ENCODE measurements at regions not wholly inside any gene's neighbourhood (a gene's known extent, or its start where the extent isn't known, plus 50 kb on each side); places are given as distances from the start of the nearest gene placed in this dataset.
"Not testable (repeated sequence)": the region's sequence is repeated elsewhere in the genome, so short reads cannot be mapped to it uniquely, and the experiment has no call there.

DNA sequence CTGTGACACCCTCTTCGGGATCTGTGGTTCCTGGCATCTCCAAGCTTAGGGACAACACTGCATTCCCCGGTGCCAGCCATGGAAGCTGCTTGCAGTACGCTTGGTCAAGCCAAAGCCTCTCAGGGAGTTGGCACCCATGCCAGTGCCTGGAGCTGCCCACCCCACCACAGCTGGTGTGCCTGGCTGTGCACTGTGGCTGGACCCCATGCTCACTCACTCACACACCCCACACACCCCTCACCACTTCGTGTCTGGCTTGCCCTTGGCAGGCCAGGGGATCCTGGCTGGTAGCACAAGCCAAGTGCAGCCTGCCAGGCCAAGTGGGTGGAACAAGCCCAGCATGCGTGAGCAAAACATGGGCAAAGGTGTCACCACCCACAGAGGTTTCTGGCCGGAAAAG, 324.5 kb upstream of the PTGER4 start:
- FAIRE-seq (no peak), DNase-seq (ENCODE audit: low spot score) (no peak)

DNA sequence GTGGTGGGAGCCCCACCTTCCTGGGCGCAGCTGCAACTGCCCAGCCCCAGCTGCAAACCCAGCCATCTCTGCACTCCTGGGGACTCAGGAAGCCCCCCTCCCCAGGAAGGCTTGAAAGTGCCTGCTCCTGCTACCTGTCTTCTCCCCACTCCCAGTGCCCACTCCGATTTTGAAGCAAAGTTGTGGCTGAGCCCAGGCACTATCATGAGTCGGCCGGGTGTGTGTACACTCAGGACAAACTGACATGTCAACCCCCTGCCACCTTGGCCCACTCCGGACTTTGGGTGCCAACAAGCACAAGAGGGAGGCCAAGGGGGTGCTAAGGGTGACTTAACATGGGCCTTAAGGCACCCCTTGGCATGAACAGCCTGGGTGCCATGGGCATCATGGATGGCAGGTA, 325.5 kb upstream of the PTGER4 start:
- no peak for FAIRE-seq
- DNase-seq (ENCODE audit: low spot score): no peak

DNA sequence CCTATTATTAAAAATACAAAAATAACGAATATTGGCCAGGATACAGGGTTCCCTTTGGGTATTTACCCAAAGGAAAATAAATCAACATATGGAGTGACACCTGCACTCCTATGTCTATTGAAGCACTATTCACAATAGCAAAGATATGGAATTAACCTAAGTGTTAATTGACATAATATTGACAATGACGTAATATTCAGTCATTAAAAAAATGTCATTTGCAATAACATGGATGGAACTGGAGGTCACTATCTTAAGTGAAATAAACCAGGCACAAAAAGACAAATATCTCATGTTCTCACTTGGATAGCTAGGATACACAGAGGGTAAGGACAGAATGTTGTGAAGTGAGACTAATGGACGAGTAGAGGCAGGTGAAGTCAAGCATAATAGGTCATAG, 326.3 kb upstream of the PTGER4 start:
- DNase-seq (ENCODE audit: low spot score) (no peak), FAIRE-seq (no peak)

DNA sequence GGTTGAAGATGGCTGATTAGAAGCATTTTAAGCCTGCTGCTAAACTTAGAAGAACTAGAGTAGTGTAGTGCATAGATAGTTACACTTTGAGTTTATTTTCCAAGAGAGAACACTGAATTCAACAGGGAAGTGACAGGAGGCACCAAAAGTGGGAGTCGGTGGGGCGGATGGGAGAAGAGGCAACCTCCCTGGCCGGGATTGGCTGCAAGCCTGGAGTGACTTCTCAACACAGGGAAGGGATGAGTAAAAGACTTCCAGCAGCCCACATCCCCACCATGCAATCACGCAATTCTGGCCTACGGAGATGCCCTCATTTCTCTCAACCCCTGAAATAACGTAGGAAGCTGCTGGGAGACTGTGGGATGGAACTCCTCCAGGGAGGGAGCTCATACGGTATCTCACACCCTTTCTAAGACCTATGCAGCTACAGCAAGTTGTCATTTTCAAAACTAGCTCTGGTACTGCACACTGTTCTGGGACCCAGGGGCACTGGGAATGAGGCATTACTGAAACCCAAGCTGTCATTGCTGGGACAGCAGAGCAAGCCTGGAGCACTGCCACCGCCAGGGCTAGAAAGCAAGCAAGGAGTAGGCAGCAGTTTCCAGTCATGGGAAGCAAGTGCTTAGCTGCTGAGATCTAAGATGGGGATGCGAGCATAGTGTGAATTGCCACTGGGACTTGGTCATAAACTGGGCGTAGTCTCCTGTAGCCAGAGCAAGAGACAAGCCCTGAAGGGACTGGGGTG, 331.6 kb upstream of the PTGER4 start:
- DNase-seq (ENCODE audit: low spot score): no peak
- no peak for FAIRE-seq

DNA sequence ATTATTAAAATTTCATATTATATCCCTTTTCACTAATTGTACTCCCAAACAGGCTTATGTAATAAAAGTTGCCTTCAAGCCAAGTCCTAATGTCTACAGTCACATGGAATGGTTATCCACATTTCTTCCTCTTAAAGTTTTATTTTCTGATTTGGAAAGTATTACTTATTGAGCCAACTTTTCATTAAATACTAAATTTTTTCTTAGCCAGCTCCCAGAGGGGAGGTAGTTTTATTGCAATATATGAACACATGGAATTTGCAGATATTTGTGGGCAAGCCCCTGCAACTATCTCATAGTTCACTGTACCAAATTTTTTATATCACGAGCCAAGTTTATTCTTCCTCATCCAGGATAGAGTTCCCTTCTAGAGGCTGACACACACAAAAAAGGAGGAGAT, 332.8 kb upstream of the PTGER4 start:
- DNase-seq (ENCODE audit: low spot score) (no peak), FAIRE-seq (no peak)

DNA sequence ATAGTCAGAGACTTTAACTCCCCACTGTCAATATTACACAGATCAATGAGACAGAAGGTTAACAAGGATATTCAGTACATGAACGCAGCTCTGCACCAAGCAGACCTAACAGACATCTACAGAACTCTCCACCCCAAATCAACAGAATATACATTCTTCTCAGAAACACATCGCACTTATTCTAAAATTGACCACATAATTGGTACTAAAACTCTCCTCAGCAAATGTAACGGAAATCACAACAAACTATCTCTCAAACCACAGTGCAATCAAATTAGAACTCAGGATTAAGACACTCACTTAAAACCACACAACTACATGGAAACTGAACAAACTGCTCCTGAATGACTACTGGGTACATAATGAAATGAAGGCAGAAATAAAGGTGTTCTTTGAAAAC, 341.3 kb upstream of the PTGER4 start:
- FAIRE-seq; DNase-seq (ENCODE audit: low spot score): not testable (repeated sequence)

DNA sequence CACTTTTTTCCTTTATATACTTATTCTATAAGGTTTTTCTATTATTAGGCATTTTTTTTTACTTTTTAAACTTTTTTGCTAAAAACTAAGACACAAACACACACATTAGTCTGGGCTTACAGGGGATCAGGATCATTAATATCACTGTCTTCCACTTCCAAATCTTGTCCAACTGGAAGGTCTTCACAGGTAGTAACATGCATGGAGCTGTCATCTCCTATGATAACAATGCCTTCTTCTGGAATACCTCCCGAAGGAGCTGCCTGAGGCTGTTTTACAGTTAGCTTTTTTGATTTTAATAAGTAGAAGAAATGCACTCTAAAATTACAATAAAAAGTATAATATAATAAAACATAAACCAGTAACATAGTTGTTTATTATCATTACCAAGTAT, 345.5 kb upstream of the PTGER4 start:
- no peak for FAIRE-seq
- no peak for DNase-seq (ENCODE audit: low spot score)

DNA sequence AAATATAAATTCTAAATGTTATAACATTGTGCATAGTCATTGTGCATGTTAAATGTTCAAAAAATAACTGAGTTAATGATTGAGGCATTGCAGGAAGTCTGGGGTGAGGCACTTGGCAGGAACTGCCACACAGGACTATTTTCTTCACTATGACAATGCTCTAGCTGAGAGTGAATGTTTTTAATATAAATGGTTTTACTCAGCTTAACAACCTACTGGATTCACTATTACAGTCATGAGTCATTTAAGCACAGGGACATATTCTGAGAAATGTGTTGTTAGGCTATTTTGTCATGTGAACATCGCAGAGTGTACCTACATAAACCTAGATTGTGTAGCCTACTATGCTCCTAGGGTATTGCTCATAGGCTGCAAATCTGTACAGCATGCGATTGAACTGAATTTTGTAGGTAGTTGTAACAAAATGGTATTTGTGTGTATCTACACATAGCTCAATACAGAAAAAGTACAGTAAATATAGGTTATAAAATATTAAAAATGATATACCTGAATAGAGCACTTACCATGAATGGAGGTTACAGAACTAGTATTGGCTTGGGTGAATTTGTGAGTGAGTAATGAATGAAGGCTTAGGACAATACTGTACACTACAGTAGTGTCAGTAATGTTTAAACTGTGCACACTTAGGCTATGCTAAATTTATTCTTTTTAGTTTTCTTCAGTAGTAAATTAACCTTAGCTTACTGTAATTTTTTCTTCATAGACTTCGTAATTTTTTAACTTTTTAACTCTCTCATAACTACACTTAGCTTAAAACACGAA, 346.1 kb upstream of the PTGER4 start:
- DNase-seq (ENCODE audit: low spot score) (peak; percentile 96), FAIRE-seq (peak; percentile 96)

DNA sequence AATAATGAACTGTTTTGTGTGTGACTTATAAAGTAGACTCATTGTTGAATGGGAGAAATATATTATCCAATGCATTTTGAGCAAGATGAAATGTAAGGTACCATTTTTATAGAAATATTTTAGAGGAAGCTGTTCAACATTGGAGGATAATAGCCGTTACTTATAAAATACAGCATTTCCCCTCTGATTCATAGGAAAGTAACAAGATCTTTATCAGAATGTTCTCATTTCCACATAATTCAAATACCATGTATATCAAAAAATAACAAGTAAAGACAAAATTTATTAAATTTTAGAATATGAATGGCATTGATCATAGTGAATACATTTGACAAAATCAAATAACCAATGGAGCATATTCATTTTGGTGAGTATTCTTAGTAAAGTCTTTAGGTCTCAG, 346.7 kb upstream of the PTGER4 start:
- DNase-seq (ENCODE audit: low spot score) (no peak), FAIRE-seq (no peak)

DNA sequence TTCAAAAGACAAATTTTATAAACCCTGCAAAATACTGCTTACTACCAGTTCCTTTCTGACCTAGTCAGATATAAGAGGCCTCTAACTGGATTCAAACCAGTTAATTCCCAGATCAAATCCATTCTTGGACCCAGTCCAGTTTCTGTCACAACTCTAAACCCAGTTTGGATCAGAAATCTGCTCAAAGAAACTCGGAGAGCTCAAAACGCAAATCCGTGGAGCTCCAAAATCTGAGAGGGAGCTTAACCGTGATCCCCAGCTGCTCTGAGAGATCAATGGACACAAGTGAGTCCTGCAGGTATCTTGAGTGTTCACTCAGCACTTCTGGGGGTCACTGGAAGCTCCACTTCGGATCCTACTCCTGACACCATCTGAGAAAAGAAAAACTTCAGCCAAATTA, 348.1 kb upstream of the PTGER4 start:
- FAIRE-seq: no peak
- no peak for DNase-seq (ENCODE audit: low spot score)

DNA sequence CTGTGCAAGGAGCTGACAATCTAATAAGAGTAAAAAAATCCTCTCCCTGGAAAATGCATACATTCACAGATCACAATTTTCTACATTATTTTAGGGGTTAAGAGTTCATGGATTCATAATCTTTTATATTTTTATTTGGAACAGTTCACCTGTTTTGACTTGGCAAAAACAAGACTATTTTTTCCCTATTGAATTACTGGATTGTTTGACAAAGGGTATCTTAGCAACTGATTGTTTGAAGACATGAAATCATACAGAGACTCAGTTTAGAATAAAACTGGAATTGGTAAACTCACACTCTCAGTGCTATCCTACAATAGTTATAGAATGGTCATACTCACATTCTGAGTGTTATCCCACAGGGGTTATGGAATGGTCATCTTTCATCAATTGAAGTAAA, 358.2 kb upstream of the PTGER4 start:
- DNase-seq (ENCODE audit: low spot score) (no peak), FAIRE-seq (no peak)

DNA sequence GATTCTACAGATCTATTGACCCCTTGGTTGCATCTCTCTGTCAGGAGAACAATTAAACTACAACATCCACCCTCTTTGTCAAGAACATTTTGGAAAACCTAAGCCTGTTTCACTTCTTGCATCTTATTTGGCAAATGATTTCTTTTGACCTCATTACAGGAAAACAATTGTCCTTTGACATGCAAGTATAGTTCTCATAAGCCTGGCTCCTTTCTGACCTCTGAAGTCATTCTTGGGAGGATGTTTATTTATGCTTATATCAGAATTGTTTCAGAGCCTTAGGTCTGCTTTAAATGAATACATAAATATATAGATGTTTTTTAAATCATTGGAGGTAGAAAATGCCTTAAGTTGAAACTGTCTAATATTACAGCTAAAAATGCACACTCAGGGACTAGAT, 361.3 kb upstream of the PTGER4 start:
- FAIRE-seq: no peak

DNA sequence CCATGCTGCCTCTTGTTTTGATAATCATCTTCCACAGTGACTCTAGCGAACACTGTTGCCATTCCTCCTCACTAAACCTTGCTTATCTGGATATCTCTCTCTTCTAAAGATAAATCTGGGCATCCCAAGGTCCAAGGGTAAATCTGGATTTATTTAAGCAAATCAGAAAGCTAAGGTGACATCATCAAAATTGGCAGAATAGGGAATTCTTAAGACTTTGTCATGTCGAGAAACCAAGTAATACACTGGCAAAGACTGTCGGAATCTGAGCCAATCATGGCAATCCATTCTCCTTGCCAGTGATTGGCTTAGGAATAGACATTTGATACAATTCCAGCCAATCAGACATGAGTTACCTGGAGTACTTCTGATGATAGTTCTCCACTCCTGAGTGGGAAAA, 362.7 kb upstream of the PTGER4 start:
- DNase-seq (ENCODE audit: low spot score): no peak
- no peak for FAIRE-seq

More for the DNA sequence above, 361.3 kb upstream of the PTGER4 start:
- no peak for DNase-seq (ENCODE audit: low spot score)

DNA sequence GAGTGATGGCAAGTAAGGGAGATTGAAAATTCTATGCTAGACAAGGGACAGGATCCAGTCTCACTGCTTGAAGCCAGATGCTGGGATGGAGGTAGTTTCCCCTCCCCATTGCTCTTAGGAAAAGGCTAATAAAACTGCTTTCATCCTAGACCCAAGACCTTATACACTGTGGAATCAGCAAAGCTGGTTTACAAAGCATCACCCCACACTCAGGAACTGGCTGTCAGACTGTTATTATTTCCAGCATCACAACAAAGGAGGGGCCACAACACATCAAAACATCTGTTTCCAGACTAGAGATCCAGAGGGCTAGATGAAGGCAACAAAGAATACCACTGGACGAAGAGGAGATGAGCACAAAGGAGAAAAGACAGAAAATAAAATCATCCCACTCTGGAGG, 364.6 kb upstream of the PTGER4 start:
- no peak for FAIRE-seq
- no peak for DNase-seq (ENCODE audit: low spot score)

DNA sequence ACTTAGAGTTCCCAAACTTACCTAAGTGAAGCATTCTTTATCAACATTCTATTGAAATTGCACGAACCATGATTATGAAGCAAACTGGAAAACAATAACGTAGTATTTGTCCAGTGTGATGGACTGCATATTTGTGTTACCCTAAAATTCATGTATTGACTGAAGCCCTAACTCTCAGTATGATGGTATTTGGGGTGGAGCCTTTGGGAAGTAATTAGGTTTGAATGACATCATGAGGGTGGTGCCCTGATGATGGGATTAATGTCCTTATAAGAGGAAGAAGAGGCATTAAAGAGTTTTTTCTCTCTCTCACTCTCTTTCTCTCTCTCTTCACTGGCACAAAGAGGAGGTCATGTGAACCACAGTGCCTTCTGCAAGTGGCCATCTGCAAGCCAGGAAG, 365.4 kb upstream of the PTGER4 start:
- DNase-seq (ENCODE audit: low spot score) (no peak), FAIRE-seq (no peak)

DNA sequence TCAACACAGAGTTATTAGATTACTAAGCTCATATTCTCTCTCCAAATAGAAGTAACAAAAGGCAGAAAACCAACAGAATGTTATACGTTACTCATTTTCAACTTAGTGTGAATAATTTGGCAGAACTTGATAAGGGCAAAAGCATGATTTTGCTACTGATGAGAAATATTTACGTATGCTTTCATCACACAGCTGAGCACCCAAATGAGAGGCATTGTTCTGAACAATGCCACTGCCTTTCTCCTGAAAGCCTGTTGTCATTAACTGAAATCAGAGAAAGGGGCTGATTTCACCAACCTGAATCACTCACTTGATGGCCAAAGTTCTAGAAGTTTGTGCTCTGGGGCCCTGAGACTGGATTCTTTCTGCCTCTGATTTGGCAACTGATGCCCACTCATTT, 367.5 kb upstream of the PTGER4 start:
- FAIRE-seq (no peak), DNase-seq (ENCODE audit: low spot score) (no peak)

DNA sequence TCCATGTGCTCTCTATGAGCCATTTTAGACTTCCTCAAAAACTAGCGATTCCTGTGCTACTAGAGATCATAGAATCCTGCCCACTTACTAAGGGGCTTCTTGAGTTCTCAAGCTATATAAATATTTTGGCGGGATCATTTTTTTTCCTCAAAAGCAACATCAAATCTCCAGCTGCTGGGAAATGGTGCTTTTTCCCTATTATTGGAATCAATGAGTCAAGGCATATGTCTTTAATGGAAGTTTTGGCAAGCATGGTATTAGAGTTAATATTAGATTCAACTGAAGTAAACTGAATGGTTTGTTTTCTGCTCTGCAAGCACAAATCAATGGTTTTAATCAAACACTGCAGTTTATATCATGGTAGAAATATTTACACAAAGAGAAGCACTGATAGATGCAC, 369.9 kb upstream of the PTGER4 start:
- FAIRE-seq (no peak), DNase-seq (ENCODE audit: low spot score) (no peak)

DNA sequence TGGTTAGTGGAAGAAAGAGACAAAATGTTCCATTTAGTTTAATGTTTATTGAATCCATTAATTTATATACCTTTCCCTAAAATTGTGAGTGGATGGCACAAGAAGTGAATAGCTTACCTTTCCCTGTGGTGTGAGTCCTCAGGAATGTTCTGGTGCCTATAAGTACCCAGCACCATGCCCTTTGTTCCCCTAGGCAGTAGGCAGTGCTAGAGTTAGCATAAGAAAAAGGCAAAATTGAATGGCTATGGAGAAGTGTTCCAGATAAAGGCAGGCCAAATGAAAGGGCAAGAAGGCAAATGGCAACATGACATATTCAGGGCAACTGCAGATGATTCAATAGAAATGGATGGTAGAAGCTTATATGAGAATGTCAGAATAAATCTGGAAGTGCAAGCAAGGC, 370.8 kb upstream of the PTGER4 start:
- no peak for DNase-seq (ENCODE audit: low spot score)
- FAIRE-seq: no peak

DNA sequence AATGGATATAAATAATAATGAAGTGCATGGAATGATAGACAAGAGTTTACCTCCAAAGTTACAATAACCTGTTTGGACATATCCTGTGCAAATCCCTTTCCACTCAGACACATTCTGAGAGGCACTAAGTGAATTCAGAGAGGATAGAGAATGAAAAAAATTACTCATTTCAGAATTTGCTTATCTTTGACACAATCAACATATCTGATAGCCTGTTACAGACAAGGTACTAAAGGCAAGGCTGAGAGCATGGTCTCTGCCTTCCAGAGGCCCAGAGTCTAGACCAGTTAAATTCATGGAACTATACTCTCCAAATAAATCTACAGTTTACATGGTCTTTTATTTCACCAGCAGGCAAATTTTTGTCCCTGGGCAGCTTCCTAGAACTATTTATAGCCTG, 371.8 kb upstream of the PTGER4 start:
- no peak for DNase-seq (ENCODE audit: low spot score)
- FAIRE-seq: no peak

DNA sequence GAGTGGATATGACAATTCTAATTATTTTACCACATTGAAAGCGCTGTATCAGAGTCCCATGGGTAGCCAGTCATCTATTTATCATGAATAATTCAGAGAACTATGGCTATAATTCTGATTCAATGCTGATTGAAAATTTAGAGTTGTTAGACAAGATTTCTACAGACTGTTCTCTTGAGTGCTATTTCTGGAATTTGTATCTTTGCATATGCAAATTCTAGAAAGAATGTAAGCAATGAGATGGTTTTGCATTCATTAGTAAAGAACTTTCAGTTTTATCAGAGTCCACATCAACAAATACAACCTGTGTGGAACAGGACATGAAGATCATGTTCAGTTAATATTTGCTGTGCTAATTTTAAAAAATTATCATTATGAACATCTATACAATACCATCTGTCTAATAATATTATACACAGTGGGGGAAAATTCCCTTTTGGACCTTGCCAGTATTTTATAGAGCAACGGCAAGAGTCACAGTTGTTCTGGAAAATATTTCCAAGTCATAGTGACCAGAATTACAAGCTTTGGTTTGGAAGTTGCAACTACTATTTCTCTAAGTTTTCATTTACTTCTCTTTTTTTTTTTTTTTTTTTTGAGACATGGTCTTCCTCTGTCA, 372.7 kb upstream of the PTGER4 start:
- FAIRE-seq: no peak
- no peak for DNase-seq (ENCODE audit: low spot score)

DNA sequence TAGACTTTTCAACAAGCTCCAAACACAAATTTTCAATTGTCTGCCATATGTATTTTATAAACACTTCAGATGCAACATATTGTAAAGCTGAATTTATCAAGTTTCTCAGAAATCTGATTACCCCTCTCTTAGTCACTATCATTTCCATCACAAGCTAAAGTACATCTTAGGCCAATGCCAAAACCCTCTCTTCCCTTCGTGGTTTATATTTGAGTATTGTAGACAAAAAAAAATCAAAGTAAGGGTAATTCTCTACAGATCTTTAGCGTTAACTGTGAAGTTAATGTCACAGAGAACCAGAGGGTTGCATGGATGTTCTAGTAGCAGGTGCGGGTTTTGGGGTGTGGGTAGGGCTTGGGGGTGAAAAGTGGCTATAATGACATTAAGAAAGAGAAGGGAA, 387.7 kb upstream of the PTGER4 start:
- no peak for FAIRE-seq
- DNase-seq (ENCODE audit: low spot score): no peak

DNA sequence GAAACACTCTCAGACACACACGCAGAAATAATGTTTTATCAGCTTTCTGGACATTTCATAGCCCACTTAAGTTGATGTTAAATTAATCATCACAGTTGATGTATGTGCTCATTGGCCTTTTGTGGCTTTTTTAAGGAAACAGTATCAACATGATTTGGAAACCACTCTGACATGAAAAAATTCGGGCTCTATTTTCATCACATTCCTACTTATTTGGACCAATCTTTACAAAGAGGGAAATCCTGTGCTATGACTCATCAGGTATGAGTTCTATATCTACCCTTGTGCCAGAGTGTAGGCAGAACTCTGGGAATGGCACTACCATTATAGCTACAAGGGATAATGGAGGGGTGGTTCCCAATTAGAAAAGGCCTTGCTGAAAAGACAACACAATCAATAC, 388.4 kb upstream of the PTGER4 start:
- peak; percentile 41 for DNase-seq (ENCODE audit: low spot score)

More for the DNA sequence above, 388.4 kb upstream of the PTGER4 start:
- FAIRE-seq: no peak

Data from RCC 7860 (cell line).